ENCODE measurements at regions not wholly inside any gene's neighbourhood (a gene's known extent, or its start where the extent isn't known, plus 50 kb on each side); places are given as distances from the start of the nearest gene placed in this dataset.

GRCh38 chr13:40385858-40386180 lies 280.6 kb downstream of the FOXO1 start:
- TF ChIP-seq EP300 (IDR thresholded peaks at IDR 0.05) (no peak), POLR2A (IDR thresholded peaks at IDR 0.05) (no peak)
